Choroid plexus epithelial cell (primary cell): ENCODE measurements at regions not wholly inside any gene's neighbourhood (a gene's known extent, or its start where the extent isn't known, plus 50 kb on each side); places are given as distances from the start of the nearest gene placed in this dataset.
A peak's percentile ranks its signal among the peaks of the same experiment; 100 is the strongest.
"Not testable (repeated sequence)": the region's sequence is repeated elsewhere in the genome, so short reads cannot be mapped to it uniquely, and the experiment has no call there.

Experiments
- DNase-seq: peaks from one replicate; pipeline ENCODE4 v3.0.0-alpha.2; 2010; ENCODE audit warnings: low read depth
- H3K4me3 ChIP-seq: 2 replicates; pipeline ENCODE4 v1.5.1; 2011; ENCODE audit warnings: low read depth, mild to moderate bottlenecking, control low read depth, low read length, moderate library complexity
- TF ChIP-seq, protein P1 (sequence below): conservative IDR thresholded peaks from 2 replicates; pipeline ENCODE4 v1.5.1; 2011; ENCODE audit warnings: low read depth, mild to moderate bottlenecking, control low read depth, inconsistent platforms, low read length, moderate library complexity

DNA sequence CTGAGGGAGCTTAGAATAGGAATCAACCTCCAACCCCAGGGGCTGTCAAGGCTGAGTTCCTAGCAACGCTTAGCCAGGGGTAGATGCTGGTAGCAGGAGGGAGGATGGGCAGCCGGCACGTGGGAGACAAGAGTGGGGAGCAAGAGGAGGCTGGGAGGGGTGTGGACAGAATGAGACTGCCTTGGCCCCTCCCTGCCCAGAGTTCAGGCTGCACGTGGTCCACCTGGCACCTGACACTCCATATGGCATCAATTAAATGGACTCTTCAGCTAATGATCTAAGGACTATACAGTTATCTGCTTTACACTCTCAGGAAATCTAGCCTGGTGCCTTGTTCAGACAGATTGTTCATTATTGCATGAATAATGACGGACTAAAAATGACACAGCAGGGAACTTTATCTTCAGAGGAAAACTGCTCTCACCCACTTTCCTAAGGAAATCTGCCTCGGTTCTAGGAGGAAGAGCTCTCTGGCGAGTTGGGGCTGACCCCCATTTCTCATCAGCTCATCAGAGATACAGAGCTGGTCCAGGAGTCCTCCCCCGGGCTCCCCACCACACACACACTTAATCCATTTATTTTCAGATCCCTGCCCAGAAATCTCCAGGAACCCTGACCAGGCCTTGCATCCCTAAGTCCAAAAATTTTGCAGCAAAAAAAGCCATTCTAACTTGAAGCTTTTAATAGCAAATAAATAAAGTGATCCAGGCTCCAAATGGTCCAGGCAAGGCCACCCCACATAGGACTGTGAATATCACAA lies 102.1 kb upstream of the CDC42EP3 start:
- no peak overlapping the region for H3K4me3 ChIP-seq
- DNase-seq, result no peak
- TF ChIP-seq, protein P1, sequence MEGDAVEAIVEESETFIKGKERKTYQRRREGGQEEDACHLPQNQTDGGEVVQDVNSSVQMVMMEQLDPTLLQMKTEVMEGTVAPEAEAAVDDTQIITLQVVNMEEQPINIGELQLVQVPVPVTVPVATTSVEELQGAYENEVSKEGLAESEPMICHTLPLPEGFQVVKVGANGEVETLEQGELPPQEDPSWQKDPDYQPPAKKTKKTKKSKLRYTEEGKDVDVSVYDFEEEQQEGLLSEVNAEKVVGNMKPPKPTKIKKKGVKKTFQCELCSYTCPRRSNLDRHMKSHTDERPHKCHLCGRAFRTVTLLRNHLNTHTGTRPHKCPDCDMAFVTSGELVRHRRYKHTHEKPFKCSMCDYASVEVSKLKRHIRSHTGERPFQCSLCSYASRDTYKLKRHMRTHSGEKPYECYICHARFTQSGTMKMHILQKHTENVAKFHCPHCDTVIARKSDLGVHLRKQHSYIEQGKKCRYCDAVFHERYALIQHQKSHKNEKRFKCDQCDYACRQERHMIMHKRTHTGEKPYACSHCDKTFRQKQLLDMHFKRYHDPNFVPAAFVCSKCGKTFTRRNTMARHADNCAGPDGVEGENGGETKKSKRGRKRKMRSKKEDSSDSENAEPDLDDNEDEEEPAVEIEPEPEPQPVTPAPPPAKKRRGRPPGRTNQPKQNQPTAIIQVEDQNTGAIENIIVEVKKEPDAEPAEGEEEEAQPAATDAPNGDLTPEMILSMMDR, result no peak

DNA sequence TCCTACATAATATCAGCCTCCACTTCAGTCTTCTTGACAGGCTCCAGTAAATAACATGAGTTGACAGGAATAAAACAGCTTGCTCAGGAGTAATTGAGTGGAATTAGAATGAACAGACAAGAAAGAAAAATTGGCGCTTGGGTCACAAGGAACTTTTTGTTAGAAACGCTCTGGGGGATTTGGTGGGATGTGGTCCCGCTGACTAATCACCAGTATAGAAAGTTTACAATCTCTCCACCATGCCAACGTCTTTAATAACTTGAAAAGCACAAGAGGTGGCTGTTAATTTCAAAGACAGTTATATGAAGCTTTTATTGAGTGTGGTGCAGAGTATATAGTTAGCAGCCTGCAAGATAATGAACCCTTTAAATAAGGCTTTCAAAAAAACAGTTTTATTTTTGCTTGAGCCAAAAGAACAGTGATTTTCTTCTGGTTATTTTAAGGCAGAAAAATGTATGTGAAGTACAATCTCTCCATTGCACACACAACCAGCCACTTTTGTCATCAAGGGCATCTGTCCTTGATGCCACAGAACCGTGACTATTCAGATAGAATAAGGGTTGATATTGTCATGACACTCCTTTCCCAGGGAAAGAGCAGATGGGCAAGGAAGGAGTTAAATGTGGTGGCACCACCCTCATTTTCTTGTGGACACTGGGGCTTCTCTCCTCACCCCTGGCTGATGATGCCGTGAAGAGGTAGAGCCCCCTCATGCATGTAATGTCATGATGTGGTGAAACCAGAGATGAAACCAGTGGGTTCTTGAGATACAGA lies 102.9 kb upstream of the CDC42EP3 start:
- H3K4me3 ChIP-seq, DNase-seq: not testable (repeated sequence)

GRCh38 chr2:37774976-37775907 lies 103.8 kb upstream of the CDC42EP3 start:
- DNase-seq, result peak; percentile 44
- no peak overlapping the region for H3K4me3 ChIP-seq
- TF ChIP-seq, protein P1, result no peak

DNA sequence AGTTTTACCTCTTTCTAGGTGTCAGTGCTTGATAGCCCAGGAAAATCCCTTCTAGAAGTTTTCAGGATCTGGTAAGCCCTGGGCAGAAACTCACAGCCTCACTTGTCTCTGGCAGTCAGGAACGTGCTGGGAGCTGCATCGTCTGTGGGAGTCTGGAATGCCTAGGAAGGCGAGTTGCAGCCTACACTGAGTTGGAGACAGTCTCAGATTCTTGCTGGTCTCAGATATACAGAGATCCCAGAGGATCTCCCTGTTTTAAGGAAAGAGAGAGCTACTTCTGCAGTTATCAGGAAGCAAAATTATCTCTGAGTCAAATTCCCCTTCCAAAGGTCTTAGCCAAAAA lies 104.4 kb upstream of the CDC42EP3 start:
- TF ChIP-seq, protein P1, result no peak
- H3K4me3 ChIP-seq, result no peak overlapping the region
- DNase-seq, result peak; percentile 71

- peak; percentile 81 for DNase-seq
- H3K4me3 ChIP-seq, result no peak overlapping the region
- TF ChIP-seq, protein P1, result no peak
Measured at GRCh38 chr2:37776487-37776886, 105.0 kb upstream of the CDC42EP3 start.

- DNase-seq, result no peak
- H3K4me3 ChIP-seq, result no peak overlapping the region
- TF ChIP-seq, protein P1, result no peak
Measured at GRCh38 chr2:37779139-37779538, 107.7 kb upstream of the CDC42EP3 start.

DNA sequence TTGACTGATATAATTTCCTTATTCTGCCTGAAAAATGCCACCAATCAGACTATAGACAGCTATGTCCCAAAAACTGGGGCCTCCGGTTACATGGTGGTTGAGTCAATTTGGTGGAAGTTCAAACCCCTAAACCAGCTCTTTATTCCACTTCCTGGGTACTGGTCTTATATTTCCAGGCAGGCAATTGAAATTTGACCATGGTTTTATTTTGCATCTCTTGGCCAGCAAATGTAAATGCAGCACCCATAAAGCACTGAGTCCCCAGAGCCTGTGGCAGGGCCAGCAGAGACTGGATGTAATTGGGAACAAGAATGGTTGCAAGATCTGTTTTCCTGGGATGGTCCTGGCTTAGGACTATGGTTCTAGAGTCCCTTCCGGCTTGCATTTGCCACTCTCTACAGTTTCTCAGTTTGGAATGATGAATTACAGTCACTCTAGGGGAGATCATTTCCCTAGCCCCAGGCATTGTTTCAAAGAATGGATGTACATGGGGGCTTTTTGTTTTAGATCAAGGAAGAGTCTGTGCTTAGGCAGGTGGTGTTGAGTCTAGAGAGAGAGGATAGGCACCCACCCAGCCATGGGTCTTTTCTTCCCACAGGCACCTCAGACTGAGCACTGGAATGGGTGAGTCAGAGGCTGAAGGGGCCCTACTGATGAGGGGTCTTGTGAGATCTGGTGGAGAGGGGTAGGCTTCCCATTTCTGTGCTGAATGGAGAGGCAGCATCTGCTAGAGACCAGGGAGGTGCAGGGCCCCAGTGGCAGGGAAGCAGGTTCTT lies 108.4 kb upstream of the CDC42EP3 start:
- no peak overlapping the region for H3K4me3 ChIP-seq
- TF ChIP-seq, protein P1, result no peak
- DNase-seq, result no peak
